ENCODE measurements at regions not wholly inside any gene's neighbourhood (a gene's known extent, or its start where the extent isn't known, plus 50 kb on each side); places are given as distances from the start of the nearest gene placed in this dataset.

DNA sequence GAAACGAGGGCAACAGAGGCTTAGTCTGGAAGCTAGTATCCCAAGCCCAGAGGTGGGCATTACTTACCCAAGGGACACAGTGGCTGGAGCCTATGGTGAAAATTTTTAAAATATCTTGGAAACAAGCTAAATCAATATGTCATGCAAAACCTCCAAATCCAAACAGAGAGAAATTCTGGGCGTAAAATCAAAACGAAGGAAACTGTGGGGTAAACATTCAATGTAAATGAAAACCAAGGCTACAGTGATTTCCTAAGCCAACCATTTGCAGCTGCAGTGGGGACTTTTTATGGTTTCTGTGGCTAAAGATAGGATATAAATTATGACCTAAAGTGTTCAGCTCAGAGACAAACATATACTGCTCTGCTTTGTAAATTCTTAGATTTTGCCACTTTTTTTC is 507.7 kb upstream of the DIAPH2 start:
- TF ChIP-seq, protein P1, sequence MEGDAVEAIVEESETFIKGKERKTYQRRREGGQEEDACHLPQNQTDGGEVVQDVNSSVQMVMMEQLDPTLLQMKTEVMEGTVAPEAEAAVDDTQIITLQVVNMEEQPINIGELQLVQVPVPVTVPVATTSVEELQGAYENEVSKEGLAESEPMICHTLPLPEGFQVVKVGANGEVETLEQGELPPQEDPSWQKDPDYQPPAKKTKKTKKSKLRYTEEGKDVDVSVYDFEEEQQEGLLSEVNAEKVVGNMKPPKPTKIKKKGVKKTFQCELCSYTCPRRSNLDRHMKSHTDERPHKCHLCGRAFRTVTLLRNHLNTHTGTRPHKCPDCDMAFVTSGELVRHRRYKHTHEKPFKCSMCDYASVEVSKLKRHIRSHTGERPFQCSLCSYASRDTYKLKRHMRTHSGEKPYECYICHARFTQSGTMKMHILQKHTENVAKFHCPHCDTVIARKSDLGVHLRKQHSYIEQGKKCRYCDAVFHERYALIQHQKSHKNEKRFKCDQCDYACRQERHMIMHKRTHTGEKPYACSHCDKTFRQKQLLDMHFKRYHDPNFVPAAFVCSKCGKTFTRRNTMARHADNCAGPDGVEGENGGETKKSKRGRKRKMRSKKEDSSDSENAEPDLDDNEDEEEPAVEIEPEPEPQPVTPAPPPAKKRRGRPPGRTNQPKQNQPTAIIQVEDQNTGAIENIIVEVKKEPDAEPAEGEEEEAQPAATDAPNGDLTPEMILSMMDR (conservative IDR thresholded peaks at IDR 0.05 in 1 of 2, IDR thresholded peaks at IDR 0.05 in 1 of 2; ENCODE audit: extremely low read depth in 1 of 2, insufficient read depth in 1 of 2, low read depth in 1 of 2, low read length in 2 of 2) = no peak
- TF ChIP-seq EZH2 (IDR thresholded peaks at IDR 0.05; ENCODE audit: borderline replicate concordance, low read length) = no peak
